Osteoblast (primary cell): ENCODE measurements at regions not wholly inside any gene's neighbourhood (a gene's known extent, or its start where the extent isn't known, plus 50 kb on each side); places are given as distances from the start of the nearest gene placed in this dataset.

Experiments
- DNase-seq: peaks from one replicate; pipeline ENCODE4 v3.0.0; 2011; ENCODE audit warnings: low spot score, mixed read lengths; ENCODE audit not compliant: insufficient read length; ENCODE audit errors: missing footprints
- H2AFZ ChIP-seq: 2 replicates; pipeline ENCODE4 v1.6.0; 2011; ENCODE audit warnings: mild to moderate bottlenecking, low read length
- H3K27ac ChIP-seq: 2 replicates; pipeline ENCODE4 v1.5.1; 2011; ENCODE audit warnings: mild to moderate bottlenecking, low read depth, low read length, moderate library complexity
- H3K27me3 ChIP-seq: 2 replicates; pipeline ENCODE4 v1.6.0; 2012; ENCODE audit warnings: mild to moderate bottlenecking, control low read depth, inconsistent platforms, low read length, moderate library complexity; ENCODE audit not compliant: insufficient read depth
- H3K36me3 ChIP-seq: 2 replicates; pipeline ENCODE4 v1.5.1; 2011; ENCODE audit warnings: mild to moderate bottlenecking, low read length, control low read depth, moderate library complexity; ENCODE audit not compliant: insufficient read depth
- H3K4me1 ChIP-seq: 2 replicates; pipeline ENCODE4 v1.5.1; 2011; ENCODE audit warnings: mild to moderate bottlenecking, low read length, control low read depth, moderate library complexity; ENCODE audit not compliant: insufficient read depth
- H3K4me2 ChIP-seq: 2 replicates; pipeline ENCODE4 v1.6.0; 2011; ENCODE audit warnings: mild to moderate bottlenecking, low read length; ENCODE audit not compliant: insufficient read depth
- H3K4me3 ChIP-seq: fragments of 200-600 bp; sonication (generic); 3 replicates; pipeline ENCODE4 v1.5.1; 2012; ENCODE audit warnings: mild to moderate bottlenecking, low read length, inconsistent platforms; ENCODE audit not compliant: insufficient read depth
- H3K79me2 ChIP-seq: 2 replicates; pipeline ENCODE4 v1.6.0; 2012; ENCODE audit warnings: mild to moderate bottlenecking, low read length, control low read depth, inconsistent platforms; ENCODE audit not compliant: insufficient read depth
- H3K9me3 ChIP-seq: 2 replicates; pipeline ENCODE4 v1.5.1; 2011; ENCODE audit warnings: low read depth, low read length, control low read depth
- H4K20me1 ChIP-seq: 2 replicates; pipeline ENCODE4 v1.6.0; 2012; ENCODE audit warnings: mild to moderate bottlenecking, low read length, control low read depth; ENCODE audit not compliant: insufficient read depth
- CTCF ChIP-seq: IDR thresholded peaks from 2 replicates; pipeline ENCODE4 v1.5.1; 2011; ENCODE audit warnings: mild to moderate bottlenecking, low read depth, low read length, moderate library complexity; ENCODE audit errors: extremely low read depth

GRCh38 chr2:21580391-21580790, 456.6 kb downstream of the TDRD15 start:
- no peak overlapping the region for H3K4me3 ChIP-seq
- no peaks in the 10 kb centered on the region for H3K79me2 ChIP-seq
- no peak overlapping the region for H3K27ac ChIP-seq
- no peaks in the 10 kb centered on the region for H4K20me1 ChIP-seq
- DNase-seq = no peak
- no peak for TF ChIP-seq CTCF
- H3K4me2 ChIP-seq = no peak overlapping the region
- no peaks in the 10 kb centered on the region for H3K36me3 ChIP-seq
- H2AFZ ChIP-seq = no peak overlapping the region
- no peaks in the 10 kb centered on the region for H3K27me3 ChIP-seq
- no peaks in the 10 kb centered on the region for H3K4me1 ChIP-seq
- no peaks in the 10 kb centered on the region for H3K9me3 ChIP-seq

GRCh38 chr2:21585881-21586280, 462.1 kb downstream of the TDRD15 start:
- no peak for TF ChIP-seq CTCF
- no peaks in the 10 kb centered on the region for H3K9me3 ChIP-seq
- no peaks in the 10 kb centered on the region for H4K20me1 ChIP-seq
- no peak for DNase-seq
- no peaks in the 10 kb centered on the region for H3K4me1 ChIP-seq
- H3K79me2 ChIP-seq = no peaks in the 10 kb centered on the region
- H3K27ac ChIP-seq = no peak overlapping the region
- H3K36me3 ChIP-seq = no peaks in the 10 kb centered on the region
- H3K27me3 ChIP-seq = no peaks in the 10 kb centered on the region
- no peak overlapping the region for H3K4me2 ChIP-seq
- H2AFZ ChIP-seq = no peak overlapping the region
- no peak overlapping the region for H3K4me3 ChIP-seq

- no peak overlapping the region for H3K27ac ChIP-seq
- no peak overlapping the region for H2AFZ ChIP-seq
- H3K36me3 ChIP-seq = no peaks in the 10 kb centered on the region
- H3K27me3 ChIP-seq = no peaks in the 10 kb centered on the region
- no peaks in the 10 kb centered on the region for H3K9me3 ChIP-seq
- H3K4me1 ChIP-seq = no peaks in the 10 kb centered on the region
- H4K20me1 ChIP-seq = no peaks in the 10 kb centered on the region
- no peak for DNase-seq
- H3K4me2 ChIP-seq = no peak overlapping the region
- H3K79me2 ChIP-seq = no peaks in the 10 kb centered on the region
- no peak overlapping the region for H3K4me3 ChIP-seq
- TF ChIP-seq CTCF = no peak
Observed at GRCh38 chr2:21590026-21590690, 466.4 kb downstream of the TDRD15 start.

GRCh38 chr2:21591926-21592325, 468.2 kb downstream of the TDRD15 start:
- DNase-seq = no peak
- no peaks in the 10 kb centered on the region for H3K79me2 ChIP-seq
- H3K4me2 ChIP-seq = no peak overlapping the region
- H3K27me3 ChIP-seq = no peaks in the 10 kb centered on the region
- H3K4me3 ChIP-seq = no peak overlapping the region
- no peak overlapping the region for H2AFZ ChIP-seq
- no peaks in the 10 kb centered on the region for H4K20me1 ChIP-seq
- H3K36me3 ChIP-seq = no peaks in the 10 kb centered on the region
- no peaks in the 10 kb centered on the region for H3K9me3 ChIP-seq
- no peak overlapping the region for H3K27ac ChIP-seq
- no peaks in the 10 kb centered on the region for H3K4me1 ChIP-seq
- no peak for TF ChIP-seq CTCF
